GM12874 (cell line): ENCODE measurements at regions not wholly inside any gene's neighbourhood (a gene's known extent, or its start where the extent isn't known, plus 50 kb on each side); places are given as distances from the start of the nearest gene placed in this dataset.

Experiments used
- CTCF ChIP-seq: IDR thresholded peaks from 2 replicates; pipeline ENCODE4 v1.5.1; 2011; ENCODE audit warnings: low read depth, mild to moderate bottlenecking, control low read depth, low read length, moderate library complexity; ENCODE audit not compliant: insufficient read depth

GRCh38 chrX:36436361-36436760 lies 516.8 kb downstream of the CFAP47 start:
- no peak for TF ChIP-seq CTCF

- no peak for TF ChIP-seq CTCF
Measured at GRCh38 chrX:36443007-36443406, 523.5 kb downstream of the CFAP47 start.

GRCh38 chrX:36445566-36445965 lies 526.0 kb downstream of the CFAP47 start:
- no peak for TF ChIP-seq CTCF

GRCh38 chrX:36462142-36462541 lies 542.6 kb downstream of the CFAP47 start:
- TF ChIP-seq CTCF: no peak

- TF ChIP-seq CTCF: no peak
Measured at GRCh38 chrX:36480441-36480990, 527.6 kb upstream of the FAM47C start.

- no peak for TF ChIP-seq CTCF
Measured at GRCh38 chrX:36501169-36501702, 506.9 kb upstream of the FAM47C start.

GRCh38 chrX:36504625-36505024 lies 503.5 kb upstream of the FAM47C start:
- no peak for TF ChIP-seq CTCF
